ENCODE measurements at regions not wholly inside any gene's neighbourhood (a gene's known extent, or its start where the extent isn't known, plus 50 kb on each side); places are given as distances from the start of the nearest gene placed in this dataset.

- no peak overlapping the region for H3K4me3 ChIP-seq (ENCODE audit: low read length)
- no peaks in the 10 kb centered on the region for H3K4me1 ChIP-seq (ENCODE audit: control insufficient read depth, low read length)
- no peak overlapping the region for H3K4me2 ChIP-seq (ENCODE audit: low read length)
- H3K9me2 ChIP-seq (replicated peaks; ENCODE audit: control insufficient read depth, low read length), result no peaks in the 10 kb centered on the region
- no peaks in the 10 kb centered on the region for H3K36me3 ChIP-seq (ENCODE audit: control insufficient read depth, low read length)
- TF ChIP-seq, protein P1, sequence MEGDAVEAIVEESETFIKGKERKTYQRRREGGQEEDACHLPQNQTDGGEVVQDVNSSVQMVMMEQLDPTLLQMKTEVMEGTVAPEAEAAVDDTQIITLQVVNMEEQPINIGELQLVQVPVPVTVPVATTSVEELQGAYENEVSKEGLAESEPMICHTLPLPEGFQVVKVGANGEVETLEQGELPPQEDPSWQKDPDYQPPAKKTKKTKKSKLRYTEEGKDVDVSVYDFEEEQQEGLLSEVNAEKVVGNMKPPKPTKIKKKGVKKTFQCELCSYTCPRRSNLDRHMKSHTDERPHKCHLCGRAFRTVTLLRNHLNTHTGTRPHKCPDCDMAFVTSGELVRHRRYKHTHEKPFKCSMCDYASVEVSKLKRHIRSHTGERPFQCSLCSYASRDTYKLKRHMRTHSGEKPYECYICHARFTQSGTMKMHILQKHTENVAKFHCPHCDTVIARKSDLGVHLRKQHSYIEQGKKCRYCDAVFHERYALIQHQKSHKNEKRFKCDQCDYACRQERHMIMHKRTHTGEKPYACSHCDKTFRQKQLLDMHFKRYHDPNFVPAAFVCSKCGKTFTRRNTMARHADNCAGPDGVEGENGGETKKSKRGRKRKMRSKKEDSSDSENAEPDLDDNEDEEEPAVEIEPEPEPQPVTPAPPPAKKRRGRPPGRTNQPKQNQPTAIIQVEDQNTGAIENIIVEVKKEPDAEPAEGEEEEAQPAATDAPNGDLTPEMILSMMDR (IDR thresholded peaks at IDR 0.05; ENCODE audit: low read depth, low read length, poor library complexity, severe bottlenecking), result no peak
- TF ChIP-seq EZH2phosphoT487 (IDR thresholded peaks at IDR 0.05; ENCODE audit: borderline replicate concordance, low read length), result no peak
- no peaks in the 10 kb centered on the region for H3F3A ChIP-seq (ENCODE audit: control insufficient read depth, insufficient read depth)
- peaks cover 3% of the 10 kb centered on the region; the same call in 1 of the 2 replicates for H3K27me3 ChIP-seq (ENCODE audit: control insufficient read depth, low read length)
- H3K9me3 ChIP-seq (ENCODE audit: control insufficient read depth, insufficient read depth, low read length), result peaks cover 9% of the 10 kb centered on the region; the same call in 1 of the 2 replicates
- H3K79me2 ChIP-seq (ENCODE audit: control insufficient read depth, low read length), result no peaks in the 10 kb centered on the region
- H3K27ac ChIP-seq (ENCODE audit: low read depth, low read length), result no peak overlapping the region
- H4K20me1 ChIP-seq (ENCODE audit: control insufficient read depth, insufficient read depth, low read depth, low read length), result no peaks in the 10 kb centered on the region
Measured at GRCh38 chr22:49694462-49695260, 133.0 kb downstream of the BRD1 start.

- TF ChIP-seq, protein P1 (IDR thresholded peaks at IDR 0.05; ENCODE audit: low read depth, low read length, poor library complexity, severe bottlenecking), result no peak
- TF ChIP-seq EZH2phosphoT487 (IDR thresholded peaks at IDR 0.05; ENCODE audit: borderline replicate concordance, low read length), result no peak
- H3K9me3 ChIP-seq (ENCODE audit: control insufficient read depth, insufficient read depth, low read length), result peaks cover 9% of the 10 kb centered on the region; the same call in 1 of the 2 replicates
- no peaks in the 10 kb centered on the region for H4K20me1 ChIP-seq (ENCODE audit: control insufficient read depth, insufficient read depth, low read depth, low read length)
- H3K9me2 ChIP-seq (replicated peaks; ENCODE audit: control insufficient read depth, low read length), result no peaks in the 10 kb centered on the region
- H3K4me3 ChIP-seq (ENCODE audit: low read length), result no peak overlapping the region
- H3K27ac ChIP-seq (ENCODE audit: low read depth, low read length), result no peak overlapping the region
- no peaks in the 10 kb centered on the region for H3K79me2 ChIP-seq (ENCODE audit: control insufficient read depth, low read length)
- no peaks in the 10 kb centered on the region for H3F3A ChIP-seq (ENCODE audit: control insufficient read depth, insufficient read depth)
- peaks cover 3% of the 10 kb centered on the region; the same call in 1 of the 2 replicates for H3K27me3 ChIP-seq (ENCODE audit: control insufficient read depth, low read length)
- no peaks in the 10 kb centered on the region for H3K4me1 ChIP-seq (ENCODE audit: control insufficient read depth, low read length)
- H3K36me3 ChIP-seq (ENCODE audit: control insufficient read depth, low read length), result no peaks in the 10 kb centered on the region
- no peak overlapping the region for H3K4me2 ChIP-seq (ENCODE audit: low read length)
Measured at GRCh38 chr22:49693848-49694247, 133.8 kb downstream of the BRD1 start.

DNA sequence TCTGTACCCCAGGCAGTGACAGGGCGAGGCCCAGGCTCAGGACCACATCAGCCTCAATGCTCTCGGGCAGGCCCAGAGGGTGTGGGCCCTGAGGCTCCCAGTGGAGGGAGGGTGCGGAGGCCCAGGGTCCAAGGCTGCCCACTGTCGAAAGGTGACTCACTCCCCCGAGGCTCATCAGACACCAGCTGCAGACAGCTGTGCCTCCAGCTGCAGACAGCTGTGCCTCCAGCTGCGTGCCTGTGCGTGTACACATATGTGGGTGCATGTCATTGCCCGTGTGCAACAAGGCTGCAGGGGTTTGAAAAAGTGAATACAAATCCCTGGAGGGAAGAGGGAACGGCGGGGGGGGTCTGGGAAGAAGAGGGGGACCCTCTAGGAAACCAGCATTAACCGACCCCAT lies 134.3 kb downstream of the BRD1 start:
- Histone ChIP-seq H3K36me3 (ENCODE audit: control insufficient read depth, low read length) (no peaks in the 10 kb centered on the region), H3K9me2 (replicated peaks; ENCODE audit: control insufficient read depth, low read length) (no peaks in the 10 kb centered on the region), H3K9me3 (ENCODE audit: control insufficient read depth, insufficient read depth, low read length) (peaks cover 9% of the 10 kb centered on the region; the same call in 1 of the 2 replicates), H3K4me3 (ENCODE audit: low read length) (no peak overlapping the region), H3K79me2 (ENCODE audit: control insufficient read depth, low read length) (no peaks in the 10 kb centered on the region), H3K4me2 (ENCODE audit: low read length) (no peak overlapping the region), H3K27me3 (ENCODE audit: control insufficient read depth, low read length) (peaks cover 3% of the 10 kb centered on the region; the same call in 1 of the 2 replicates), H3K27ac (ENCODE audit: low read depth, low read length) (no peak overlapping the region), H3K4me1 (ENCODE audit: control insufficient read depth, low read length) (no peaks in the 10 kb centered on the region), H3F3A (ENCODE audit: control insufficient read depth, insufficient read depth) (no peaks in the 10 kb centered on the region), H4K20me1 (ENCODE audit: control insufficient read depth, insufficient read depth, low read depth, low read length) (no peaks in the 10 kb centered on the region)
- TF ChIP-seq, protein P1 (IDR thresholded peaks at IDR 0.05; ENCODE audit: low read depth, low read length, poor library complexity, severe bottlenecking), result no peak
- no peak for TF ChIP-seq EZH2phosphoT487 (IDR thresholded peaks at IDR 0.05; ENCODE audit: borderline replicate concordance, low read length)
